Tibial nerve (tissue), 4 donors: ENCODE measurements at regions not wholly inside any gene's neighbourhood (a gene's known extent, or its start where the extent isn't known, plus 50 kb on each side); places are given as distances from the start of the nearest gene placed in this dataset.

ENCODE experiments used
- DNase-seq, 2 donors: peaks; one replicate each; pipeline ENCODE4 v3.0.0-alpha.2; 2019; ENCODE audit warnings: low spot score in 2 of 2
- H3K27ac ChIP-seq, 4 donors: fragments of 200-600 bp; sonication (generic) in 3 of 4; one replicate each; pipeline ENCODE4 v1.5.1; 2017 to 2019; ENCODE audit warnings: mild to moderate bottlenecking in 1 of 4
- H3K27me3 ChIP-seq, 2 donors: fragments of 200-600 bp; sonication (generic) in 1 of 2; one replicate each; pipeline versions ENCODE4 v1.5.1 to v1.6.0; 2017 to 2019
- H3K36me3 ChIP-seq, 3 donors: fragments of 200-600 bp; sonication (generic); one replicate each; pipeline ENCODE4 v1.5.1; 2018 to 2019
- H3K4me1 ChIP-seq, 4 donors: fragments of 200-600 bp; sonication (generic) in 3 of 4; one replicate each; pipeline ENCODE4 v1.5.1; 2017 to 2019
- H3K4me3 ChIP-seq, 4 donors: fragments of 200-600 bp; sonication (generic) in 3 of 4; one replicate each; pipeline ENCODE4 v1.5.1; 2017 to 2019; ENCODE audit warnings: mild to moderate bottlenecking in 1 of 4, moderate library complexity in 1 of 4
- H3K9me3 ChIP-seq, 4 donors: fragments of 200-600 bp; sonication (generic) in 3 of 4; one replicate each; pipeline ENCODE4 v1.5.1; 2017 to 2019
- EP300 ChIP-seq, 2 donors: sonication (generic); formaldehyde crosslinking; IDR thresholded peaks; one replicate each; pipeline ENCODE4 v1.6.1; 2017; ENCODE audit warnings: antibody characterized with exemption in 2 of 2, mild to moderate bottlenecking in 1 of 2
- POLR2A ChIP-seq, 2 donors: fragments of 450-650 bp; IDR thresholded peaks; one replicate each; pipeline ENCODE4 v1.6.1; 2017; ENCODE audit warnings: antibody characterized with exemption in 2 of 2, mild to moderate bottlenecking in 2 of 2, moderate library complexity in 2 of 2
- WGBS, 2 donors: methylation state at CpG; one replicate each; pipeline ENCODE4 v1.1.5; 2018; 5-methylcytosine and 5-hydroxymethylcytosine counted together
- TF ChIP-seq, protein P1 (sequence below), 5 experiments: fragments of 200-600 bp in 3 of 5; fragments of 450-650 bp in 2 of 5; sonication (generic) in 3 of 5; IDR thresholded peaks; one replicate each; pipeline ENCODE4 v1.5.1; 2016 to 2019; ENCODE audit warnings: antibody characterized with exemption in 5 of 5, mild to moderate bottlenecking in 3 of 5, moderate library complexity in 2 of 5

DNA sequence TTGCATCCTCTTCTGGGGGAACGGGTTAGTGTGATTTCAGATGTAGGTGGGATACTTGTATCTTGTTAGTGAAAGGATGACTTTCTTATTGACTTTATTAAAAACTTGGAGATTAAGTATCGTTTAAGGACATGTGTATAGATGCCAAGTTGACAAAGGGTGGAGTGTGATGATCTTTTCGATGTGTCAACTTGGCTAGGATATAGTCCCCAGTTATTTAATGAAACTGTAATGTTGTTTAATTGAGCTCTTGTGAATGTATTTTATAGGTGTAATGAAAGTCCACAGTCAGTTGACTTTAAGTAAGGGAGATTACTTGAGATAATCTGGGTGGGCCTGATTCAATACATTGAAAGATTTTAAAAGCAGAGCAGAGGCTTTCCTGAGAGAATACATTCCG, 127.0 kb downstream of the AASDH start:
- TF ChIP-seq POLR2A (IDR thresholded peaks at IDR 0.05) (no peak), EP300 (IDR thresholded peaks at IDR 0.05) (no peak)
- TF ChIP-seq, protein P1, sequence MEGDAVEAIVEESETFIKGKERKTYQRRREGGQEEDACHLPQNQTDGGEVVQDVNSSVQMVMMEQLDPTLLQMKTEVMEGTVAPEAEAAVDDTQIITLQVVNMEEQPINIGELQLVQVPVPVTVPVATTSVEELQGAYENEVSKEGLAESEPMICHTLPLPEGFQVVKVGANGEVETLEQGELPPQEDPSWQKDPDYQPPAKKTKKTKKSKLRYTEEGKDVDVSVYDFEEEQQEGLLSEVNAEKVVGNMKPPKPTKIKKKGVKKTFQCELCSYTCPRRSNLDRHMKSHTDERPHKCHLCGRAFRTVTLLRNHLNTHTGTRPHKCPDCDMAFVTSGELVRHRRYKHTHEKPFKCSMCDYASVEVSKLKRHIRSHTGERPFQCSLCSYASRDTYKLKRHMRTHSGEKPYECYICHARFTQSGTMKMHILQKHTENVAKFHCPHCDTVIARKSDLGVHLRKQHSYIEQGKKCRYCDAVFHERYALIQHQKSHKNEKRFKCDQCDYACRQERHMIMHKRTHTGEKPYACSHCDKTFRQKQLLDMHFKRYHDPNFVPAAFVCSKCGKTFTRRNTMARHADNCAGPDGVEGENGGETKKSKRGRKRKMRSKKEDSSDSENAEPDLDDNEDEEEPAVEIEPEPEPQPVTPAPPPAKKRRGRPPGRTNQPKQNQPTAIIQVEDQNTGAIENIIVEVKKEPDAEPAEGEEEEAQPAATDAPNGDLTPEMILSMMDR (IDR thresholded peaks at IDR 0.05), result no peak
- WGBS, 2 donors, result 76 to 84% methylated on average over 4 of the region's 4 CpGs
- Histone ChIP-seq H3K27me3 (no peaks in the 10 kb centered on the region), H3K9me3 (no peaks in the 10 kb centered on the region), H3K4me1 (no peaks in the 10 kb centered on the region), H3K4me3 (no peak overlapping the region), H3K27ac (no peak overlapping the region), H3K36me3 (no peaks in the 10 kb centered on the region)
- no peak for DNase-seq

DNA sequence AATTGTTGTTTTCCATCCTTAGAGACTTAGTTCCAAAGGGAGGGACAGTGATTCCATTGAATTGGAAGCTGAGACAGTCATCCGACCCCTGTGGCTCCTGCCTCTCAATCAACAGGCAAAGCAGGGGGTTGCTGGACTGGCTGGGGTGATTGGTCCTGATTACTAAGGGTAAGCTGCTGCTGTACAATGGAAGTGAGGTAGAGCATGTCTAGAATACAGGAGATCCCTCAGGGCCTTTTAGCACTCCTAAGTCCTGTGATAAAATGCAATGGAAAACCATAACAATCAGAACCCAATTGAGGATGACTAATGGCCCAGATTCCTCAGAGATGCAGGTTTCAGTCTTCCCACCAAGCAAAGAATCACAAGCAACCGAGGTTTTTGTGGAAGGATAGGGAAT, 127.6 kb downstream of the AASDH start:
- Histone ChIP-seq H3K4me1 (no peaks in the 10 kb centered on the region), H3K9me3 (no peaks in the 10 kb centered on the region), H3K27ac (no peak overlapping the region), H3K4me3 (no peak overlapping the region), H3K36me3 (no peaks in the 10 kb centered on the region), H3K27me3 (no peaks in the 10 kb centered on the region)
- TF ChIP-seq EP300 (IDR thresholded peaks at IDR 0.05) (no peak), POLR2A (IDR thresholded peaks at IDR 0.05) (no peak)
- TF ChIP-seq, protein P1 (IDR thresholded peaks at IDR 0.05), result no peak
- no peak for DNase-seq
- WGBS, 2 donors, result 68 to 76% methylated on average over 2 of the region's 2 CpGs

DNA sequence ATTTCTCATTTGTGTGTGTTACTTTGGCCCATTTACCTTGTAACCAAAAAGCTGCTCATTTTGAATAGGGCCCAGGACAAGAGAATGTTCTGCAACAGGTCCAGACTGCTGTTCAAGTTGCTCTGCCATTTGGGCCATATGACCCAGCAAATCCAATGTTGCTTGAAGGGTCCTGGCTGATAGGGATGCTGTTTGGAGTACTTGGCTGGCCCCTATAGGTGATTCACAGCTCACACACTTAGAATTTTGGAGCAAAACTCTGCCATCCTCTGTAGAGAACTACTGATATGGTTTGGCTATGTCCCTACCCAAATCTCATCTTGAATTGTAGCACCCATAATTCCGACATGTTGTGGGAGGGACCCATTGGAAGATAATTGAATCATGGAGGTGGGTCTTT, 131.5 kb downstream of the AASDH start:
- Histone ChIP-seq H3K36me3 (no peaks in the 10 kb centered on the region), H3K27ac (no peak overlapping the region), H3K4me1 (no peaks in the 10 kb centered on the region), H3K27me3 (no peaks in the 10 kb centered on the region), H3K4me3 (no peak overlapping the region), H3K9me3 (no peaks in the 10 kb centered on the region)
- TF ChIP-seq EP300 (IDR thresholded peaks at IDR 0.05), result no peak
- TF ChIP-seq POLR2A (IDR thresholded peaks at IDR 0.05), result no peak
- TF ChIP-seq, protein P1 (IDR thresholded peaks at IDR 0.05), result no peak
- no peak for DNase-seq
- WGBS, 2 donors, result 95% methylated on average over 1 of the region's 1 CpG

DNA sequence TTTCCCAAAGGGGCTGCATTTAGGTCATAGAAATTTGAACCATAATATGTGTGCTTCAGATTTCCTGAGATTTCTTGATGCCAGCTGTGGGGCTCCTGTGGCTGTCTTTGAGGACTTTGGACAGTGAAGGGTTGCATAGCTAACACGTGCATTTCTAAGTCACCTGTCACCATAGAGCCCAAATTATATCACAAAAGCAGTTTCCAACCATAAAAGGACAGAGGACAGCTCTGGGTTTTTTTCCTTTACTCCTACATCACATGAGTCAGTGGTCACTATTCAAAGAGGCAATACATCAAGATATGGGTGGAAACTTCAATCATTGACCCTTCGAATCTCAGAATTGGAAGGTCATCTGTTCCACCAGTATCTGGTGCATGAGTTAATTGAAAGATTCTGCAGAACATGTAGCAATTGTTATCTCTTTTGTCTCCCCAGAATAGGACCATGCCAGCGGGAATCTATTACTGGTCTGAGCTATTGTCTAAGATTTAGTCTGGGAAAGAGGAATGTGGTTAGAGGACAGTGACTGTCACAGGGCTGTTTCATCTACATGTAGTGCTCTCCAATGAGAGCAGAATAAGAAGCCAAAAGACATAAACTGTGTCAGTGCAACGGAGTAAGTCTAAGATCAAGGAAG, 133.5 kb downstream of the AASDH start:
- no peak overlapping the region for H3K4me3 ChIP-seq
- TF ChIP-seq POLR2A (IDR thresholded peaks at IDR 0.05) (no peak), EP300 (IDR thresholded peaks at IDR 0.05) (no peak)
- no peak for DNase-seq
- WGBS, 2 donors, result 88 to 90% methylated on average over 4 of the region's 4 CpGs
- H3K27me3 ChIP-seq, result no peaks in the 10 kb centered on the region
- H3K9me3 ChIP-seq, result no peaks in the 10 kb centered on the region
- H3K4me1 ChIP-seq, result no peaks in the 10 kb centered on the region
- no peak overlapping the region for H3K27ac ChIP-seq
- H3K36me3 ChIP-seq, result no peaks in the 10 kb centered on the region

DNA sequence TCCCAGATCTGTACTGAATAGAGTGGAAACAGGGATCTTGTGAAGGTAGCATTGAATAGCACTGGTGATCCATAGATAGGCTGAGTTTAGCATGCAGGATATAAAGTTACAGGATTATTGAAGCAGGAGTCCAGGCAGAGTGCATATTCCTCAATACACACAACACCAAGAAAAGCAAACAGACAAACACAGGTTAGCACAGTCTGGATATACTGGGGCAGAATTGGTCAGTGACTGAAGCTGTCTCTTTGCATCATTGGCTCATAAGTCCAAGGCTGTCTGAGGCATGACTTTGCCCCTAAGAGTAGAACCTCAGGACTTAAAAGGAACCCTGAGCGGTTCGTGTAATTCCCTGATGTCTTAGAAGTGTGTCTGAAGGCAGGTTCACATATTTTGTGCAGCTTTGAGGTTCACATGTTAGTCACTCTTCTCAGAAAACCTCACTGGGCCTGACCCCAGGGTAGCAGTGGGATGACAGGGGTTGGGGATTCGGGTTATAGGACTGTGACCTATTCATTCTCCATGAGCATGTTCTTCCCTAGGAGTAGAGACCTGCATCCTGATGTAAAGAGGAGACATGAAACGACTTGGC, 134.6 kb downstream of the AASDH start:
- 83 to 84% methylated on average over 4 of the region's 4 CpGs for WGBS, 2 donors

More for the DNA sequence above, 134.6 kb downstream of the AASDH start:
- H3K4me1 ChIP-seq, result no peaks in the 10 kb centered on the region
- TF ChIP-seq EP300 (IDR thresholded peaks at IDR 0.05) (no peak), POLR2A (IDR thresholded peaks at IDR 0.05) (no peak)
- TF ChIP-seq, protein P1 (IDR thresholded peaks at IDR 0.05), result no peak
- no peak for DNase-seq
- H3K27me3 ChIP-seq, result no peaks in the 10 kb centered on the region
- no peaks in the 10 kb centered on the region for H3K9me3 ChIP-seq
- H3K36me3 ChIP-seq, result no peaks in the 10 kb centered on the region
- no peak overlapping the region for H3K4me3 ChIP-seq
- H3K27ac ChIP-seq, result no peak overlapping the region
